ENCODE measurements at regions not wholly inside any gene's neighbourhood (a gene's known extent, or its start where the extent isn't known, plus 50 kb on each side); places are given as distances from the start of the nearest gene placed in this dataset.

DNA sequence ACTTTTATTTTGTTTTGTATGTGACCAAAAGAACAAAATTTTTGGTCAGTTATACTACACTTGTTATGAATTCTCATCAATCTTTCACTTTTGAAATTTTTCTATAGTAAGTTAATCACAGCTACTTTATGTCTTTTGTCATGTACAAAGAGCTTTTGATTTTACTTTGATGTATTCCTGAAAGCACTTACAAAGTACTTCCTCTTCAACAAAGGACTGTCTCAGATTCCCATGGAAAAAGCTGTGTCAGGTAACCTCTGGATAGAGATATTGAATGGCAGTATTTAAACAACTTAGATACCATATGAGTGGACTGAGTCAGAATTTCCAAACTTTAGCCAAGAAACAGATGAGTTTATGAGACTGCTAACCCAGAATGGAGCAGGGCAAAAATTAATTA is 689.3 kb upstream of the ATXN8OS start:
- TF ChIP-seq POLR2AphosphoS5 (IDR thresholded peaks at IDR 0.05) (no peak), POLR2A (IDR thresholded peaks at IDR 0.05) (no peak)
- TF ChIP-seq, protein P1, sequence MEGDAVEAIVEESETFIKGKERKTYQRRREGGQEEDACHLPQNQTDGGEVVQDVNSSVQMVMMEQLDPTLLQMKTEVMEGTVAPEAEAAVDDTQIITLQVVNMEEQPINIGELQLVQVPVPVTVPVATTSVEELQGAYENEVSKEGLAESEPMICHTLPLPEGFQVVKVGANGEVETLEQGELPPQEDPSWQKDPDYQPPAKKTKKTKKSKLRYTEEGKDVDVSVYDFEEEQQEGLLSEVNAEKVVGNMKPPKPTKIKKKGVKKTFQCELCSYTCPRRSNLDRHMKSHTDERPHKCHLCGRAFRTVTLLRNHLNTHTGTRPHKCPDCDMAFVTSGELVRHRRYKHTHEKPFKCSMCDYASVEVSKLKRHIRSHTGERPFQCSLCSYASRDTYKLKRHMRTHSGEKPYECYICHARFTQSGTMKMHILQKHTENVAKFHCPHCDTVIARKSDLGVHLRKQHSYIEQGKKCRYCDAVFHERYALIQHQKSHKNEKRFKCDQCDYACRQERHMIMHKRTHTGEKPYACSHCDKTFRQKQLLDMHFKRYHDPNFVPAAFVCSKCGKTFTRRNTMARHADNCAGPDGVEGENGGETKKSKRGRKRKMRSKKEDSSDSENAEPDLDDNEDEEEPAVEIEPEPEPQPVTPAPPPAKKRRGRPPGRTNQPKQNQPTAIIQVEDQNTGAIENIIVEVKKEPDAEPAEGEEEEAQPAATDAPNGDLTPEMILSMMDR (IDR thresholded peaks at IDR 0.05), result no peak

All from transverse colon (tissue), 4 donors.